ELR (cell line): ENCODE measurements at regions not wholly inside any gene's neighbourhood (a gene's known extent, or its start where the extent isn't known, plus 50 kb on each side); places are given as distances from the start of the nearest gene placed in this dataset.
"Not testable (repeated sequence)": the region's sequence is repeated elsewhere in the genome, so short reads cannot be mapped to it uniquely, and the experiment has no call there.

Source experiments
- DNase-seq: peaks from one replicate; pipeline ENCODE4 v3.0.0-alpha.2; 2015; ENCODE audit warnings: low read depth

- no peak for DNase-seq
Measured at GRCh38 chr7:153407291-153408046, 644.7 kb upstream of the DPP6 start.

GRCh38 chr7:153408360-153409335, 643.5 kb upstream of the DPP6 start:
- DNase-seq: no peak

GRCh38 chr7:153409567-153410342, 642.4 kb upstream of the DPP6 start:
- not testable (repeated sequence) for DNase-seq

GRCh38 chr7:153410997-153411642, 641.1 kb upstream of the DPP6 start:
- not testable (repeated sequence) for DNase-seq

- DNase-seq: not testable (repeated sequence)
Measured at GRCh38 chr7:153412114-153412823, 639.9 kb upstream of the DPP6 start.

- DNase-seq: not testable (repeated sequence)
Measured at GRCh38 chr7:153412824-153413198, 639.4 kb upstream of the DPP6 start.

GRCh38 chr7:153413199-153413539, 639.0 kb upstream of the DPP6 start:
- DNase-seq: no peak

- no peak for DNase-seq
Measured at GRCh38 chr7:153413540-153414287, 638.5 kb upstream of the DPP6 start.

- no peak for DNase-seq
Measured at GRCh38 chr7:153414288-153414629, 637.9 kb upstream of the DPP6 start.

- no peak for DNase-seq
Measured at GRCh38 chr7:153415632-153416031, 636.6 kb upstream of the DPP6 start.

GRCh38 chr7:153422291-153423209, 629.6 kb upstream of the DPP6 start:
- no peak for DNase-seq

- no peak for DNase-seq
Measured at GRCh38 chr7:153423210-153423590, 629.0 kb upstream of the DPP6 start.

- DNase-seq: no peak
Measured at GRCh38 chr7:153430931-153431330, 621.3 kb upstream of the DPP6 start.

- DNase-seq: no peak
Measured at GRCh38 chr7:153432063-153432462, 620.1 kb upstream of the DPP6 start.

- no peak for DNase-seq
Measured at GRCh38 chr7:153433223-153433622, 619.0 kb upstream of the DPP6 start.

- DNase-seq: no peak
Measured at GRCh38 chr7:153440715-153441114, 611.5 kb upstream of the DPP6 start.

- no peak for DNase-seq
Measured at GRCh38 chr7:153443032-153443701, 609.0 kb upstream of the DPP6 start.

- DNase-seq: no peak
Measured at GRCh38 chr7:153444641-153445040, 607.6 kb upstream of the DPP6 start.

- no peak for DNase-seq
Measured at GRCh38 chr7:153445641-153446040, 606.6 kb upstream of the DPP6 start.
